ENCODE measurements at regions not wholly inside any gene's neighbourhood (a gene's known extent, or its start where the extent isn't known, plus 50 kb on each side); places are given as distances from the start of the nearest gene placed in this dataset.

DNA sequence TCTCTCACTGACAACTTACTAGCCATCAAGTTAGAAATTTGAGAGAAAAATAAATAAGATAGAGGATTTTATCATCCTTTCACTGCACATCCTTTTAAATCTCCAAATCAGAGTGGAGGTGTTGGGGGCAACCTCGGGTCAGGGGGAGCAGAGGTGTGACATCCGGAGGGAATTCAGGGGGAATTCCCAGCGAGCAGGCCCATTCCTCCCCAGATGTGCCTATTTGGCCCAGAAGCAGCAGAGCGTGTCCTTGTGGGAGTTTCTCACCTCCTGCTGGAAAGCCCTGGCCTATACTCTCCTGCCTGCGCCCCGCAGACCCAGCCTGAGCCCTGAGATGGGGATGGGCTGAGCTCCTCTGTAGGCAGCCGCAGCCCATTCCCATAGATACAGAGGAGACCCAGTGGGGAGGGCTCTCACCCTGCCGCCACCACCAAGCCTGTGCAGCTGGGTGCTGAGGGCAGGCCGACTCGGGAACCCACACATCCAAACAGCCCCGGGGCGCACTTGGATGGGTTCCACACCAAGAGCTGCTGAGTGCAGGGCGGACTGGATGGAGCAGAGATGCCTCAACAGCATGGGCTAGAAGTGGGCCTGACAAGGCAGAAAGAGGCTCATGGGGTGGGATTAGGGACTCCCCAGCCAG is 124.5 kb downstream of the CXCL12 start:
- TF ChIP-seq, protein P1, sequence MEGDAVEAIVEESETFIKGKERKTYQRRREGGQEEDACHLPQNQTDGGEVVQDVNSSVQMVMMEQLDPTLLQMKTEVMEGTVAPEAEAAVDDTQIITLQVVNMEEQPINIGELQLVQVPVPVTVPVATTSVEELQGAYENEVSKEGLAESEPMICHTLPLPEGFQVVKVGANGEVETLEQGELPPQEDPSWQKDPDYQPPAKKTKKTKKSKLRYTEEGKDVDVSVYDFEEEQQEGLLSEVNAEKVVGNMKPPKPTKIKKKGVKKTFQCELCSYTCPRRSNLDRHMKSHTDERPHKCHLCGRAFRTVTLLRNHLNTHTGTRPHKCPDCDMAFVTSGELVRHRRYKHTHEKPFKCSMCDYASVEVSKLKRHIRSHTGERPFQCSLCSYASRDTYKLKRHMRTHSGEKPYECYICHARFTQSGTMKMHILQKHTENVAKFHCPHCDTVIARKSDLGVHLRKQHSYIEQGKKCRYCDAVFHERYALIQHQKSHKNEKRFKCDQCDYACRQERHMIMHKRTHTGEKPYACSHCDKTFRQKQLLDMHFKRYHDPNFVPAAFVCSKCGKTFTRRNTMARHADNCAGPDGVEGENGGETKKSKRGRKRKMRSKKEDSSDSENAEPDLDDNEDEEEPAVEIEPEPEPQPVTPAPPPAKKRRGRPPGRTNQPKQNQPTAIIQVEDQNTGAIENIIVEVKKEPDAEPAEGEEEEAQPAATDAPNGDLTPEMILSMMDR (IDR thresholded peaks at IDR 0.05): no peak
- no peak for TF ChIP-seq POLR2A (IDR thresholded peaks at IDR 0.05)
